ENCODE measurements at regions not wholly inside any gene's neighbourhood (a gene's known extent, or its start where the extent isn't known, plus 50 kb on each side); places are given as distances from the start of the nearest gene placed in this dataset.

GRCh38 chr2:239479471-239479870 is 78.7 kb upstream of the HDAC4 start:
- TF ChIP-seq EZH2 (IDR thresholded peaks at IDR 0.05) = no peak
- no peak for TF ChIP-seq CTCF (IDR thresholded peaks at IDR 0.05)
- TF ChIP-seq EZH2phosphoT487 (IDR thresholded peaks at IDR 0.05) = no peak

Measured in neural progenitor cell (in vitro differentiated cells).